COLO668 (cell line): ENCODE measurements at regions not wholly inside any gene's neighbourhood (a gene's known extent, or its start where the extent isn't known, plus 50 kb on each side); places are given as distances from the start of the nearest gene placed in this dataset.
"Not testable (repeated sequence)": the region's sequence is repeated elsewhere in the genome, so short reads cannot be mapped to it uniquely, and the experiment has no call there.

Experiments used
- DNase-seq: peaks from one replicate; lab custom pipeline; 2025; ENCODE audit not compliant: unreplicated experiment; lab: John Stamatoyannopoulos, UW

- no peak for DNase-seq
Measured at GRCh38 chr6:93183531-93183972, 235.8 kb downstream of the EPHA7 start.

- no peak for DNase-seq
Measured at GRCh38 chr6:93182938-93183479, 236.3 kb downstream of the EPHA7 start.

GRCh38 chr6:93177918-93178317 is 241.4 kb downstream of the EPHA7 start:
- DNase-seq = no peak

GRCh38 chr6:93177438-93177837 is 241.9 kb downstream of the EPHA7 start:
- DNase-seq = no peak

GRCh38 chr6:93176070-93176469 is 243.3 kb downstream of the EPHA7 start:
- DNase-seq = no peak

GRCh38 chr6:93173573-93173972 is 245.8 kb downstream of the EPHA7 start:
- not testable (repeated sequence) for DNase-seq

- no peak for DNase-seq
Measured at GRCh38 chr6:93165850-93166430, 253.4 kb downstream of the EPHA7 start.

GRCh38 chr6:93164781-93165180 is 254.6 kb downstream of the EPHA7 start:
- peak; percentile 22 for DNase-seq

GRCh38 chr6:93163146-93163545 is 256.2 kb downstream of the EPHA7 start:
- no peak for DNase-seq

- no peak for DNase-seq
Measured at GRCh38 chr6:93139408-93140081, 279.8 kb downstream of the EPHA7 start.

- DNase-seq = no peak
Measured at GRCh38 chr6:93136111-93136510, 283.2 kb downstream of the EPHA7 start.

GRCh38 chr6:93124006-93124632 is 295.2 kb downstream of the EPHA7 start:
- DNase-seq = no peak

- DNase-seq = no peak
Measured at GRCh38 chr6:93123585-93123984, 295.8 kb downstream of the EPHA7 start.

- no peak for DNase-seq
Measured at GRCh38 chr6:93120154-93120742, 299.1 kb downstream of the EPHA7 start.

- DNase-seq = no peak
Measured at GRCh38 chr6:93105907-93106306, 313.5 kb downstream of the EPHA7 start.

GRCh38 chr6:93105017-93105416 is 314.3 kb downstream of the EPHA7 start:
- no peak for DNase-seq

- DNase-seq = no peak
Measured at GRCh38 chr6:93104195-93104817, 315.1 kb downstream of the EPHA7 start.

GRCh38 chr6:93088621-93089501 is 330.5 kb downstream of the EPHA7 start:
- DNase-seq = no peak

GRCh38 chr6:93087606-93088005 is 331.8 kb downstream of the EPHA7 start:
- no peak for DNase-seq

GRCh38 chr6:93086351-93086750 is 333.0 kb downstream of the EPHA7 start:
- DNase-seq = no peak
